ENCODE measurements at regions not wholly inside any gene's neighbourhood (a gene's known extent, or its start where the extent isn't known, plus 50 kb on each side); places are given as distances from the start of the nearest gene placed in this dataset.
"Not testable (repeated sequence)": the region's sequence is repeated elsewhere in the genome, so short reads cannot be mapped to it uniquely, and the experiment has no call there.

GRCh38 chr1:103469801-103470200 is 55.7 kb upstream of the RNPC3 start:
- CTCF ChIA-PET: no interaction called here
- DNase-seq: no peak
- Mint-ChIP-seq H3K27me3 (no peaks in the 10 kb centered on the region), H3K4me3 (no peak overlapping the region), H3K36me3 (no peaks in the 10 kb centered on the region), H3K9me3 (no peaks in the 10 kb centered on the region), H3K4me1 (no peaks in the 10 kb centered on the region), H3K27ac (no peak overlapping the region)

GRCh38 chr1:103467100-103467499 is 58.4 kb upstream of the RNPC3 start:
- CTCF ChIA-PET: interaction anchor here (0.9 kb wide), 1 partner anchor 361 kb away, joined by 3 read pairs; no protein-coding TSS in a partner anchor
- H3K4me3 Mint-ChIP-seq: no peak overlapping the region
- H3K9me3 Mint-ChIP-seq: no peaks in the 10 kb centered on the region
- no peaks in the 10 kb centered on the region for H3K27me3 Mint-ChIP-seq
- H3K4me1 Mint-ChIP-seq: no peaks in the 10 kb centered on the region
- no peak overlapping the region for H3K27ac Mint-ChIP-seq
- no peak for DNase-seq
- H3K36me3 Mint-ChIP-seq: no peaks in the 10 kb centered on the region

GRCh38 chr1:103461161-103462105 is 64.1 kb upstream of the RNPC3 start:
- CTCF ChIA-PET: interaction anchor here (0.6 to 2.4 kb wide), 12 partner anchors 10 to 844 kb away, joined by 3 to 15 read pairs (median 4); no protein-coding TSS in a partner anchor
- no peak for DNase-seq
- H3K27ac Mint-ChIP-seq: no peak overlapping the region
- no peaks in the 10 kb centered on the region for H3K36me3 Mint-ChIP-seq
- no peaks in the 10 kb centered on the region for H3K27me3 Mint-ChIP-seq
- no peak overlapping the region for H3K4me3 Mint-ChIP-seq
- no peaks in the 10 kb centered on the region for H3K4me1 Mint-ChIP-seq
- H3K9me3 Mint-ChIP-seq: no peaks in the 10 kb centered on the region

GRCh38 chr1:103460511-103460910 is 65.0 kb upstream of the RNPC3 start:
- Mint-ChIP-seq H3K36me3 (no peaks in the 10 kb centered on the region), H3K4me3 (no peak overlapping the region), H3K4me1 (no peaks in the 10 kb centered on the region), H3K27me3 (no peaks in the 10 kb centered on the region), H3K9me3 (no peaks in the 10 kb centered on the region), H3K27ac (no peak overlapping the region)
- DNase-seq: no peak
- CTCF ChIA-PET: interaction anchor here (1.1 to 2.4 kb wide), 5 partner anchors 9 to 357 kb away, joined by 3 to 15 read pairs (median 6); no protein-coding TSS in a partner anchor

- Mint-ChIP-seq H3K27ac (no peak overlapping the region), H3K9me3 (no peaks in the 10 kb centered on the region), H3K4me3 (no peak overlapping the region), H3K4me1 (no peaks in the 10 kb centered on the region), H3K27me3 (no peaks in the 10 kb centered on the region), H3K36me3 (no peaks in the 10 kb centered on the region)
- no peak for DNase-seq
- CTCF ChIA-PET: no interaction called here
Measured at GRCh38 chr1:103459346-103459745, 66.2 kb upstream of the RNPC3 start.

- no peaks in the 10 kb centered on the region for H3K9me3 Mint-ChIP-seq
- H3K27me3 Mint-ChIP-seq: no peaks in the 10 kb centered on the region
- no peak overlapping the region for H3K4me3 Mint-ChIP-seq
- DNase-seq: no peak
- no peaks in the 10 kb centered on the region for H3K4me1 Mint-ChIP-seq
- H3K27ac Mint-ChIP-seq: no peak overlapping the region
- no peaks in the 10 kb centered on the region for H3K36me3 Mint-ChIP-seq
- CTCF ChIA-PET: interaction anchor here (1.6 kb wide), 1 partner anchor 352 kb away, joined by 5 read pairs; no protein-coding TSS in a partner anchor
Measured at GRCh38 chr1:103457886-103458455, 67.5 kb upstream of the RNPC3 start.

- Mint-ChIP-seq H3K27me3 (no peaks in the 10 kb centered on the region), H3K4me1 (peaks cover 6% of the 10 kb centered on the region), H3K4me3 (no peak overlapping the region), H3K9me3 (no peaks in the 10 kb centered on the region), H3K27ac (no peak overlapping the region), H3K36me3 (no peaks in the 10 kb centered on the region)
- DNase-seq: no peak
- CTCF ChIA-PET: interaction anchor here (3.0 kb wide), 1 partner anchor 13 kb away, joined by 12 read pairs; no protein-coding TSS in a partner anchor
Measured at GRCh38 chr1:103448560-103448959, 76.9 kb upstream of the RNPC3 start.

GRCh38 chr1:103447471-103447870 is 78.0 kb upstream of the RNPC3 start:
- Mint-ChIP-seq H3K9me3 (no peaks in the 10 kb centered on the region), H3K4me1 (peaks cover 6% of the 10 kb centered on the region), H3K36me3 (no peaks in the 10 kb centered on the region), H3K4me3 (no peak overlapping the region), H3K27ac (no peak overlapping the region), H3K27me3 (no peaks in the 10 kb centered on the region)
- DNase-seq: no peak
- CTCF ChIA-PET: interaction anchor here (3.0 kb wide), 1 partner anchor 14 kb away, joined by 12 read pairs; no protein-coding TSS in a partner anchor

GRCh38 chr1:103441342-103441741 is 84.2 kb upstream of the RNPC3 start:
- H3K27ac Mint-ChIP-seq: no peak overlapping the region
- DNase-seq: no peak
- no peaks in the 10 kb centered on the region for H3K4me1 Mint-ChIP-seq
- CTCF ChIA-PET: no interaction called here
- H3K27me3 Mint-ChIP-seq: no peaks in the 10 kb centered on the region
- H3K4me3 Mint-ChIP-seq: no peak overlapping the region
- no peaks in the 10 kb centered on the region for H3K36me3 Mint-ChIP-seq
- no peaks in the 10 kb centered on the region for H3K9me3 Mint-ChIP-seq

- H3K4me1 Mint-ChIP-seq, H3K9me3 Mint-ChIP-seq, CTCF ChIA-PET, DNase-seq, H3K36me3 Mint-ChIP-seq, H3K27ac Mint-ChIP-seq, H3K4me3 Mint-ChIP-seq, H3K27me3 Mint-ChIP-seq: not testable (repeated sequence)
Measured at GRCh38 chr1:103436568-103437100, 88.9 kb upstream of the RNPC3 start.

GRCh38 chr1:103435443-103435842 is 90.1 kb upstream of the RNPC3 start:
- CTCF ChIA-PET: no interaction called here
- Mint-ChIP-seq H3K27ac (no peak overlapping the region), H3K4me3 (no peak overlapping the region)

GRCh38 chr1:103424650-103425049 is 100.8 kb upstream of the RNPC3 start:
- no peaks in the 10 kb centered on the region for H3K36me3 Mint-ChIP-seq
- no peaks in the 10 kb centered on the region for H3K4me1 Mint-ChIP-seq
- CTCF ChIA-PET: no interaction called here
- H3K9me3 Mint-ChIP-seq: no peaks in the 10 kb centered on the region
- no peak overlapping the region for H3K4me3 Mint-ChIP-seq
- no peak overlapping the region for H3K27ac Mint-ChIP-seq
- DNase-seq: no peak
- no peaks in the 10 kb centered on the region for H3K27me3 Mint-ChIP-seq

More at GRCh38 chr1:103435443-103435842, 90.1 kb upstream of the RNPC3 start:
- no peaks in the 10 kb centered on the region for H3K27me3 Mint-ChIP-seq
- H3K9me3 Mint-ChIP-seq: no peaks in the 10 kb centered on the region
- no peaks in the 10 kb centered on the region for H3K36me3 Mint-ChIP-seq
- no peaks in the 10 kb centered on the region for H3K4me1 Mint-ChIP-seq
- DNase-seq: no peak

- H3K9me3 Mint-ChIP-seq: peaks cover 2% of the 10 kb centered on the region
- H3K27ac Mint-ChIP-seq: no peak overlapping the region
- H3K27me3 Mint-ChIP-seq: no peaks in the 10 kb centered on the region
- H3K4me1 Mint-ChIP-seq: no peaks in the 10 kb centered on the region
- no peak overlapping the region for H3K4me3 Mint-ChIP-seq
- no peak for DNase-seq
- CTCF ChIA-PET: no interaction called here
- no peaks in the 10 kb centered on the region for H3K36me3 Mint-ChIP-seq
Measured at GRCh38 chr1:103416681-103417286, 108.7 kb upstream of the RNPC3 start.

- no peaks in the 10 kb centered on the region for H3K4me1 Mint-ChIP-seq
- DNase-seq: no peak
- no peak overlapping the region for H3K27ac Mint-ChIP-seq
- no peaks in the 10 kb centered on the region for H3K27me3 Mint-ChIP-seq
- CTCF ChIA-PET: no interaction called here
- no peaks in the 10 kb centered on the region for H3K9me3 Mint-ChIP-seq
- no peak overlapping the region for H3K4me3 Mint-ChIP-seq
- no peaks in the 10 kb centered on the region for H3K36me3 Mint-ChIP-seq
Measured at GRCh38 chr1:103387898-103388297, 137.6 kb upstream of the RNPC3 start.

All from activated naive CD4-positive, alpha-beta T cell treated with anti-CD3 and anti-CD28 coated beads, Interleukin-2, amount 10 ng/mL, durations not matched to agents 7 days and 5 days (primary cell).